NB4 (cell line): ENCODE measurements at regions not wholly inside any gene's neighbourhood (a gene's known extent, or its start where the extent isn't known, plus 50 kb on each side); places are given as distances from the start of the nearest gene placed in this dataset.

ENCODE experiments used
- MYC ChIP-seq: IDR thresholded peaks from 2 replicates; pipeline ENCODE4 v1.6.1; 2011; ENCODE audit warnings: low read depth, low read length
- POLR2A ChIP-seq: IDR thresholded peaks from 2 replicates; pipeline ENCODE4 v1.6.1; 2011; ENCODE audit warnings: mild to moderate bottlenecking; ENCODE audit not compliant: insufficient read length; ENCODE audit errors: extremely low read depth
- TF ChIP-seq, protein P1 (sequence below): IDR thresholded peaks from one replicate; pipeline ENCODE4 v1.5.1; 2012; ENCODE audit warnings: low read depth, low read length
- TF ChIP-seq, protein P2 (sequence below): IDR thresholded peaks from 2 replicates; pipeline ENCODE4 v1.6.1; 2011; ENCODE audit warnings: low read depth, low read length

DNA sequence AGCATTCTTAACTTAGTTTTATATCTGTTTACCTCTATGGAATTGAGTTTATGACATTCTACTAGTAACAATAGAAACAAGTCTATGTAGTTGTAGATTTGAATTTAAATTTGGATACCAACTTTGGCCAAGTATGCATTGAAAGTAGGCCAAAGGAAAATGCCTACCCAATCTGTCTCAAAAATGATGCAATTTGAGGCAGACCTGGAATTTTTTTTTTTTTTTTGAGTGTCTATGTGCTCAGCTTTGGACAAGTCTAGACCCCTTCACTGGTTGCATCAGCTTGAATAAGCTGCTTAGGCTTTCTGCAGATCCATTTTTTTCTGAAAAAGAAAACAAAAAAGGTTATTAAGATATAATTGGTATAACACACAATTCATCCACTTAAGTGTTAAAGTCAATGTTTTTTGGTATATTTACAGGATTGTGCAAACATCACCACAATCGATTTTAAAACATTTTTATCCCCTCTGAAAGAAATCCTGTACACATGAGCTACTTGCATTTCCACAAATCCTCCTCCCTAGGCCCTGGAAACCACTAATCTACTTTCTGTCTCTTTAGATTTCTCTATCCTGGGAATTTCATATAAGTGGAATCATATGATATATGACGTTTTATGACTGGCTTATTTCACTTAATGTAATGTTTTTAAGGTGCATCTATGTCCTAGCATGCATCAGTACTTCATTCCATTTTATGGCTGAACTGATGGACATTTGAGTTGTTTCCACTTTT is 185.1 kb upstream of the CCDC68 start:
- TF ChIP-seq POLR2A (no peak), MYC (no peak)
- TF ChIP-seq, protein P1, sequence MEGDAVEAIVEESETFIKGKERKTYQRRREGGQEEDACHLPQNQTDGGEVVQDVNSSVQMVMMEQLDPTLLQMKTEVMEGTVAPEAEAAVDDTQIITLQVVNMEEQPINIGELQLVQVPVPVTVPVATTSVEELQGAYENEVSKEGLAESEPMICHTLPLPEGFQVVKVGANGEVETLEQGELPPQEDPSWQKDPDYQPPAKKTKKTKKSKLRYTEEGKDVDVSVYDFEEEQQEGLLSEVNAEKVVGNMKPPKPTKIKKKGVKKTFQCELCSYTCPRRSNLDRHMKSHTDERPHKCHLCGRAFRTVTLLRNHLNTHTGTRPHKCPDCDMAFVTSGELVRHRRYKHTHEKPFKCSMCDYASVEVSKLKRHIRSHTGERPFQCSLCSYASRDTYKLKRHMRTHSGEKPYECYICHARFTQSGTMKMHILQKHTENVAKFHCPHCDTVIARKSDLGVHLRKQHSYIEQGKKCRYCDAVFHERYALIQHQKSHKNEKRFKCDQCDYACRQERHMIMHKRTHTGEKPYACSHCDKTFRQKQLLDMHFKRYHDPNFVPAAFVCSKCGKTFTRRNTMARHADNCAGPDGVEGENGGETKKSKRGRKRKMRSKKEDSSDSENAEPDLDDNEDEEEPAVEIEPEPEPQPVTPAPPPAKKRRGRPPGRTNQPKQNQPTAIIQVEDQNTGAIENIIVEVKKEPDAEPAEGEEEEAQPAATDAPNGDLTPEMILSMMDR, result no peak
- TF ChIP-seq, protein P2, sequence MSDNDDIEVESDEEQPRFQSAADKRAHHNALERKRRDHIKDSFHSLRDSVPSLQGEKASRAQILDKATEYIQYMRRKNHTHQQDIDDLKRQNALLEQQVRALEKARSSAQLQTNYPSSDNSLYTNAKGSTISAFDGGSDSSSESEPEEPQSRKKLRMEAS, result no peak
